LNCaP clone FGC (cell line): ENCODE measurements at regions not wholly inside any gene's neighbourhood (a gene's known extent, or its start where the extent isn't known, plus 50 kb on each side); places are given as distances from the start of the nearest gene placed in this dataset.

Experiments used
- DNase-seq: peaks from one replicate; pipeline ENCODE4 v3.0.0-alpha.2; 2011; ENCODE audit warnings: low read depth
- H3K4me3 ChIP-seq: 2 replicates; pipeline ENCODE4 v1.5.1; 2011; ENCODE audit warnings: mild to moderate bottlenecking, low read depth, low read length, control low read depth
- TF ChIP-seq, protein P1 (sequence below): IDR thresholded peaks from 2 replicates; pipeline ENCODE4 v1.5.1; 2012; ENCODE audit warnings: mild to moderate bottlenecking; ENCODE audit not compliant: control insufficient read depth, insufficient read depth; ENCODE audit errors: extremely low read depth

DNA sequence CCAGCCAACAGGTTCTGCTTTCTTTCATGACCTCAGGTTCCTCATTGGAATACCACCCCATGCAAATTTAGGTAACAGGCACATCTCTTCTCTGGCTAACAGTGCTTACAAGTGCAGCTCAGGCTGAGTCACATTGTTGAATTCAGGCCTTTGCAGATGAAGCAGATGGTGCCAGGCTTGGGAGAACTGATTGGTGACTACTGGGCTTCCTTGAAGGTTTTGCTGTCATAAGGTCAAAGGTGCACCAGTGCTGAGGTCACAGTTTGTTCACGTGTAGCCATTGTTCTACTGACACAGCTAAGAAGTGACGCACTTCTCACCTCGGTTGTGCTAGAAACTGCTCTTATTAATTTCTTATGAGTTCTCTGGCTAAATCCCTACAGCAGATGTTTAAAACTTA lies 128.6 kb upstream of the BMPER start:
- TF ChIP-seq, protein P1, sequence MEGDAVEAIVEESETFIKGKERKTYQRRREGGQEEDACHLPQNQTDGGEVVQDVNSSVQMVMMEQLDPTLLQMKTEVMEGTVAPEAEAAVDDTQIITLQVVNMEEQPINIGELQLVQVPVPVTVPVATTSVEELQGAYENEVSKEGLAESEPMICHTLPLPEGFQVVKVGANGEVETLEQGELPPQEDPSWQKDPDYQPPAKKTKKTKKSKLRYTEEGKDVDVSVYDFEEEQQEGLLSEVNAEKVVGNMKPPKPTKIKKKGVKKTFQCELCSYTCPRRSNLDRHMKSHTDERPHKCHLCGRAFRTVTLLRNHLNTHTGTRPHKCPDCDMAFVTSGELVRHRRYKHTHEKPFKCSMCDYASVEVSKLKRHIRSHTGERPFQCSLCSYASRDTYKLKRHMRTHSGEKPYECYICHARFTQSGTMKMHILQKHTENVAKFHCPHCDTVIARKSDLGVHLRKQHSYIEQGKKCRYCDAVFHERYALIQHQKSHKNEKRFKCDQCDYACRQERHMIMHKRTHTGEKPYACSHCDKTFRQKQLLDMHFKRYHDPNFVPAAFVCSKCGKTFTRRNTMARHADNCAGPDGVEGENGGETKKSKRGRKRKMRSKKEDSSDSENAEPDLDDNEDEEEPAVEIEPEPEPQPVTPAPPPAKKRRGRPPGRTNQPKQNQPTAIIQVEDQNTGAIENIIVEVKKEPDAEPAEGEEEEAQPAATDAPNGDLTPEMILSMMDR: no peak
- no peak for DNase-seq

DNA sequence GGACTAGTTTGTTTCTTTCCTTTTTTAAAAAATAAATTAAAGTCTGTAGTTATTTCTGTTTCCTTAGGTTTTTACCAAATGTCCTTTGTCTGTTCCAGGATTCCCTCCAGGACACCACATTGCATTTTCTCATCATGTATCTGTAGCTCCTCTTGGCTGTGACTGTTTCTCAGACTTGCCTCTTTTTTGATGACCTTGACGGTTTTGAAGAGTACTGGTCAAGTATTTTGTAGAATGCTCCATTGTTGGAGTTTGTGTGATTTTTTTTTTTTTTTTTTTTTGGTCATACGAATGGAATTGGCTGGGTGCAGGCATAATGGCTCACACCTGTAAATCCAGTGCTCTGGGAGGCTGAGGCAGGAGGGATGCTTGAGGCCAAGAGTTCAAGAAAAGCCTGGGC lies 127.1 kb upstream of the BMPER start:
- TF ChIP-seq, protein P1: no peak
- H3K4me3 ChIP-seq: no peak overlapping the region
- no peak for DNase-seq

More for the DNA sequence above, 128.6 kb upstream of the BMPER start:
- H3K4me3 ChIP-seq: no peak overlapping the region

DNA sequence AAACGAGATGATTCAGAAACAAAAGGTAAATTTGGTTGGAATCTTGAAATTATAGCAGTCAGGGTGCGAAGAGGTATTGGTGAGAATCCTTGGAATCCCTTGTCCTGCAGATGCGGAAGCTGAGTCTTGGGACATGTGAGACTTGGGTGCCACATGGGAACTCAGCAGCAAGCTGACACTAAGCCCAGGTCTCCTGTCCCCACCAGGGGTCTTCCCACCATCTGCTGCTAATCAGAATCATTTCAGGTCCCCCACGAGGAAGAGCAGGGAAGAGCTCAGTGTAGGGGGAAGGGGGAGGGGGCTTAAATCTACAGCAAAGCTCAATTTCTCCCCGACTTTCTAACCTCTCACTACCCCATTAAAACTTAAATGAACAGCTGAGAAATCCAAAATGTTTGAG lies 126.1 kb upstream of the BMPER start:
- no peak overlapping the region for H3K4me3 ChIP-seq
- TF ChIP-seq, protein P1: no peak

DNA sequence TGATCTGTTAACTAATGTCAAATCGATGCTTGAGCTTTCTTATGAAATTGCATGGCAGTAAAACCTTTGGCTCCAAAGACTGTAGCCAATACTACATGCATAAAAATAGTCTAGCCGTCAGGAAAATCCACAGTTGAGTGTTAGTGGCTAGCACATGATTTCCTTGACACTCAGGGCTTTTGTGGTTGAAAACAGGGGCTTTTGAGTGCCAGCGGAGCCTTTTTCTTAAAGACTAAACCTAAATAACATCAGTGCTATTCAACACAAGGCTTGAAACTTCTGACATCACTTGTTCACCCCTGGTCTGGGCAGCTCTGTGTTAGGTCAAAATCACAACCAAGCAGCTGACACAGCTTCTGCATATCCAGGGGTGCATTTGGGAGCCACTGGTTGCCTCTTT lies 124.2 kb upstream of the BMPER start:
- H3K4me3 ChIP-seq: no peak overlapping the region
- TF ChIP-seq, protein P1: no peak
- no peak for DNase-seq

More for the DNA sequence above, 126.1 kb upstream of the BMPER start:
- no peak for DNase-seq

DNA sequence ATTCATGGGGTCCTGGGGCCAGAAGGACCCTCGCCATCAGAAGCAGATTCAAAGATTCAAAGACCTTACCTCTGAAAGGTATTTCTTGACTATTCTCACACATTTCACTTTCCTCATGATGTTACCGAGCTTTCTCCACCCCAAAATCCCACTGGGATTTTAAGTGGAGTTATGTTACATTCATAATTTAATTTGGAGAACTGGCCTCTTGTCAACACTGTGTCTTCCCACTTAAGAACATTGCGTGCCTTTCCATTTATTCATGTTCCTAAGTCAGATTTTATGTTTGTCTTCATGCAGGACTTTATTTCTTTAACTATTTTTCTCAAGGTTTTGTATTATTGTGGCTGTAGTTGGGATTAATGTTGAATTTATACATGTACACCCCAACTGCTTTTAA lies 123.5 kb upstream of the BMPER start:
- TF ChIP-seq, protein P1: no peak
- no peak overlapping the region for H3K4me3 ChIP-seq
- DNase-seq: no peak

DNA sequence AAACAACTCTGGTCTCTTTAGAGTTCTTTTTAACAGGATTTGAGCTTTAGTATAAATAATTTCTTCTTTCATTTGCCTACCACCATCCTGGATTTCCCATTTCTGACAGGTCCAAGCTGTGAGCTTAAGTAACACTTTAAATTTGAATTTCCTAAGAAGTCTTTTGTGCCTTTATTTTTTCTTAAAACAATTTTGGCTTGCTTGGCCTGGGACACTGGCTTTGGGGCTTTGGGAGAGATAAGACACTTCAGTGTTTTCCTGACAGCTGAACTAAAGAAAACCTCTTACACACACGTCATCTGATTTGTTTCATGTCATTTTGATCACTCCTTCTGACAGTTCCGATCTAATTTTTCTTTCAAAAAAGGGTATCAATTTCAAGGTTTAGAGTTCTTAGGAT lies 121.3 kb upstream of the BMPER start:
- TF ChIP-seq, protein P1: no peak
- H3K4me3 ChIP-seq: no peak overlapping the region
- no peak for DNase-seq

DNA sequence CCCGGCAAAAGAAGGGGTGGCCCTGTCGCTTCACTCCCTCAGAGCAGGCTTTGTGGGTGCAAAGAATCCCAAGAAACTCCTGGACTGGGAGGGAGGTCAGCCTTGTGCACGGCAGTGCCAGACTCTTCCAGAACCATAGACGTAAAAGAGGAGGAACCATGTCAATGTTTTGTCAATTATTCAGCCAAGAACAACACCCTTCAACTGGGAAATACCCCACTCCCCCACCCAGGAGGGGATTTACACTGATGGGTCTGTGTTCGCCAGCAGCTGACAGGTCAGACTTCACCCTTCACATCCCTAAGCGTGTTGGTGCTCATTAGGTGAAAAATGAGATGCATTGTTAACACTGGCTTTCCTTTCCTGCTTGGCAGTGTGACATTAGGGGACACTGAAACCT lies 116.8 kb upstream of the BMPER start:
- TF ChIP-seq, protein P1: no peak
- no peak overlapping the region for H3K4me3 ChIP-seq
- no peak for DNase-seq
